ENCODE measurements at regions not wholly inside any gene's neighbourhood (a gene's known extent, or its start where the extent isn't known, plus 50 kb on each side); places are given as distances from the start of the nearest gene placed in this dataset.
"Not testable (repeated sequence)": the region's sequence is repeated elsewhere in the genome, so short reads cannot be mapped to it uniquely, and the experiment has no call there.

DNA sequence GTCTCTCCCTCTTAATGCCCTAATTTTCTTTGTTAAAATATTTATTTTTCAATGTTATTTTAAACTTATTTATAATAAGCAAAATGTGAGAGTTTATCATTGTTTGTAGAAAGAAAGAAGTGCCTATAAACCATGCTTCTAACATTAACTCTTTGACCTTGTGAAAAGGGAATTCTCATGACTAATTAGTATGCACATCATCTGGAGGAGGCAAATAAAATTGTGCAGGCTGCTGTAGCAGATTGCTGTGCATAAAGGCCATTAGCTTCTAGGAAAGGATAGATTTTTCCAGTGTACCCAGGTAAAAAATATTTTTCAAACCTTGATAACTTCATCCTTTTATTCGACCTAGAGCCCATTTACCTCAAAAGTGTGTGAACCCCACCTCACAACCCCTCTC lies 84.6 kb upstream of the GUCY1A1 start:
- no peak for DNase-seq
- POLR2A ChIA-PET, result no interaction called here
- Histone ChIP-seq H3K27ac (ENCODE audit: low read depth in 2 of 2, low read length in 1 of 2) (no peak overlapping the region), H3K9me2 (no peaks in the 10 kb centered on the region), H3F3A (replicated peaks; ENCODE audit: insufficient read depth) (no peaks in the 10 kb centered on the region), H4K20me1 (ENCODE audit: insufficient read depth) (no peaks in the 10 kb centered on the region), H3K9ac (no peak overlapping the region), H3K4me1 (ENCODE audit: control insufficient read depth in 1 of 2, insufficient read depth in 2 of 2, low read depth in 1 of 2, low read length in 1 of 2) (no peaks in the 10 kb centered on the region), H3K79me2 (ENCODE audit: insufficient read depth) (no peaks in the 10 kb centered on the region), H2AFZ (ENCODE audit: low read depth) (no peak overlapping the region), H3K27me3 (ENCODE audit: insufficient read depth) (no peaks in the 10 kb centered on the region), H3K4me2 (no peak overlapping the region), H3K36me3 (replicated peaks in 1 of 2; ENCODE audit: control insufficient read depth in 1 of 2, insufficient read depth in 2 of 2, low read length in 1 of 2) (no peaks in the 10 kb centered on the region), H3K4me3 (ENCODE audit: low read depth in 2 of 2, low read length in 1 of 2) (no peak overlapping the region), H3K9me3 (no peaks in the 10 kb centered on the region)
- TF ChIP-seq NFIC (IDR thresholded peaks at IDR 0.05; ENCODE audit: borderline replicate concordance) (no peak), TAF1 (IDR thresholded peaks at IDR 0.05; ENCODE audit: borderline replicate concordance, low read depth, low read length) (no peak), POLR2AphosphoS5 (IDR thresholded peaks at IDR 0.05; ENCODE audit: low read depth, low read length) (no peak), NRF1 (IDR thresholded peaks at IDR 0.05; ENCODE audit: low read depth, low read length) (no peak), SMC3 (IDR thresholded peaks at IDR 0.05; ENCODE audit: low read depth, low read length) (no peak), EZH2phosphoT487 (IDR thresholded peaks at IDR 0.05; ENCODE audit: borderline replicate concordance, low read depth) (no peak), MEF2A (IDR thresholded peaks at IDR 0.05; ENCODE audit: borderline replicate concordance, low read depth) (no peak)
- TF ChIP-seq, protein P1, sequence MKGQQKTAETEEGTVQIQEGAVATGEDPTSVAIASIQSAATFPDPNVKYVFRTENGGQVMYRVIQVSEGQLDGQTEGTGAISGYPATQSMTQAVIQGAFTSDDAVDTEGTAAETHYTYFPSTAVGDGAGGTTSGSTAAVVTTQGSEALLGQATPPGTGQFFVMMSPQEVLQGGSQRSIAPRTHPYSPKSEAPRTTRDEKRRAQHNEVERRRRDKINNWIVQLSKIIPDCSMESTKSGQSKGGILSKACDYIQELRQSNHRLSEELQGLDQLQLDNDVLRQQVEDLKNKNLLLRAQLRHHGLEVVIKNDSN (IDR thresholded peaks at IDR 0.05; ENCODE audit: borderline replicate concordance, low read depth), result no peak
- 31% methylated on average over 1 of the region's 1 CpG for WGBS (ENCODE audit: low lambda C conversion rate)
- CTCF ChIA-PET, result no interaction called here

DNA sequence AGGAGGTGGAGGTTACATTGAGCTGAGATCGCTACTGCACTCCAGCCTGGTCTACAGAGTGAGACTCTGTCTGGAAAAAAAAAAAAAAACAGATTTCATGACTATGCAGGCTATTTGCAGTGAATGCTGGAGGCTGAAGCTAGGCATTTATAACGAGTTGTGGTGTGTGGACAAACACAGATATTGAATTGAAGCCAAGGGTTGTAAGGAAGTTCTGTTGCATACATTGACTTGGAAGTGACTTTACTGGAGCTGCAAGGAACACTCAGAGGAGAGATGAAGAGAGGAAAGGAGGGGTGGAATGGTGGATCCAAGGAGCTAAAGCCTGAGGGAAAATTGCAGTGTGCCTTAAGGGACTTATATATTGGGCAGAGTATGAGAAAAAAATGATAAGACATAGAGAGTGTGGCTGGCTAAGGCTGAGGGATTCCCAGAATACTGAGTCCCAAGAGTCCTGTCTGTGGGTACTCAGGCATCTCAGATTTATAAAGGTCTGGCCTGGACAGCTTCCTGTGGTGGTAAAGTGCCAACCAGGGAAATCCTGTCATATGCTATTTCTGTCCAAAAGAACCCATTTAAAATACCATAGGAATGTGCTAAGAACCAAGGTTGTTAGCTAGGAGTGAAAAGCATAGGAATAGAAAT lies 87.8 kb upstream of the GUCY1A1 start:
- no peak overlapping the region for H3K4me2 ChIP-seq
- H3K27me3 ChIP-seq (ENCODE audit: insufficient read depth), result no peaks in the 10 kb centered on the region
- no peak for DNase-seq
- H3K9me3 ChIP-seq, result no peaks in the 10 kb centered on the region
- no peaks in the 10 kb centered on the region for H4K20me1 ChIP-seq (ENCODE audit: insufficient read depth)
- ChIA-PET POLR2A (no interaction called here), CTCF (no interaction called here)
- no peak overlapping the region for H3K9ac ChIP-seq
- no peak overlapping the region for H2AFZ ChIP-seq (ENCODE audit: low read depth)
- H3K36me3 ChIP-seq (replicated peaks in 1 of 2; ENCODE audit: control insufficient read depth in 1 of 2, insufficient read depth in 2 of 2, low read length in 1 of 2), result no peaks in the 10 kb centered on the region
- H3K4me1 ChIP-seq (ENCODE audit: control insufficient read depth in 1 of 2, insufficient read depth in 2 of 2, low read depth in 1 of 2, low read length in 1 of 2), result no peaks in the 10 kb centered on the region
- no peak for TF ChIP-seq EP300 (IDR thresholded peaks at IDR 0.05; ENCODE audit: borderline replicate concordance in 1 of 2, low read depth in 1 of 2, low read length in 1 of 2)
- TF ChIP-seq MEF2A (IDR thresholded peaks at IDR 0.05; ENCODE audit: borderline replicate concordance, low read depth), result peak; percentile 31; the same call in 1 of the 2 replicates
- H3K79me2 ChIP-seq (ENCODE audit: insufficient read depth), result no peaks in the 10 kb centered on the region
- no peak overlapping the region for H3K27ac ChIP-seq (ENCODE audit: low read depth in 2 of 2, low read length in 1 of 2)
- H3F3A ChIP-seq (replicated peaks; ENCODE audit: insufficient read depth), result no peaks in the 10 kb centered on the region
- H3K9me2 ChIP-seq, result no peaks in the 10 kb centered on the region
- no peak overlapping the region for H3K4me3 ChIP-seq (ENCODE audit: low read depth in 2 of 2, low read length in 1 of 2)
- 45% methylated on average over 2 of the region's 2 CpGs for WGBS (ENCODE audit: low lambda C conversion rate)

DNA sequence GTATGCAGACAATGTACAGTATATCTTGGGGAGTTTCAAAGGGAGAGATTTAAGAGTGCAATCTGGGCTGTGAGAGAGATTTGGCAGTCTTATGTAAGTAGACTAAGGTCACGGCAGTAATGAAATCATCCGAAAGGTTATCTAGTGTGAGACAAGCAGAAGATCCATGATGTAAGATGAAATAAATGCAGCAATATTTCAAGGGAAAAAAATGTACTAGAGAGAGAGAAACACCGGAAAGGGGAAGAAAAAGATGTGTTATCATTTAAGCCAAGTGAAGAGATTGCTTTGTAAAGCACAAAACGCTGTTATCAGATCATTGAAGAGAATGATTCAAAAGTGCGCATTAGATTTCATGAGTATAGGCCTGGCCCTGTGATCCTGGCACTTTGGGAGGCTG lies 88.4 kb upstream of the GUCY1A1 start:
- Histone ChIP-seq H3K79me2 (ENCODE audit: insufficient read depth) (no peaks in the 10 kb centered on the region), H3K27me3 (ENCODE audit: insufficient read depth) (no peaks in the 10 kb centered on the region), H3K4me3 (ENCODE audit: low read depth in 2 of 2, low read length in 1 of 2) (no peak overlapping the region), H3K4me1 (ENCODE audit: control insufficient read depth in 1 of 2, insufficient read depth in 2 of 2, low read depth in 1 of 2, low read length in 1 of 2) (no peaks in the 10 kb centered on the region), H3F3A (replicated peaks; ENCODE audit: insufficient read depth) (no peaks in the 10 kb centered on the region), H3K36me3 (replicated peaks in 1 of 2; ENCODE audit: control insufficient read depth in 1 of 2, insufficient read depth in 2 of 2, low read length in 1 of 2) (no peaks in the 10 kb centered on the region), H3K4me2 (no peak overlapping the region), H3K9me2 (no peaks in the 10 kb centered on the region), H3K9ac (no peak overlapping the region), H3K27ac (ENCODE audit: low read depth in 2 of 2, low read length in 1 of 2) (no peak overlapping the region), H2AFZ (ENCODE audit: low read depth) (no peak overlapping the region), H3K9me3 (no peaks in the 10 kb centered on the region), H4K20me1 (ENCODE audit: insufficient read depth) (no peaks in the 10 kb centered on the region)
- POLR2A ChIA-PET, result no interaction called here
- DNase-seq, result no peak
- no peak for TF ChIP-seq FOXJ3 (CRISPR knock-in tag; IDR thresholded peaks at IDR 0.05)
- TF ChIP-seq CHD2 (IDR thresholded peaks at IDR 0.05; ENCODE audit: low read length, partially characterized antibody), result no peak
- no peak for TF ChIP-seq NRF1 (IDR thresholded peaks at IDR 0.05; ENCODE audit: low read depth, low read length)
- no peak for TF ChIP-seq EP300 (IDR thresholded peaks at IDR 0.05; ENCODE audit: borderline replicate concordance in 1 of 2, low read depth in 1 of 2, low read length in 1 of 2)
- TF ChIP-seq TCF12 (IDR thresholded peaks at IDR 0.05), result no peak
- CTCF ChIA-PET, result no interaction called here
- 55% methylated on average over 5 of the region's 5 CpGs for WGBS (ENCODE audit: low lambda C conversion rate)

DNA sequence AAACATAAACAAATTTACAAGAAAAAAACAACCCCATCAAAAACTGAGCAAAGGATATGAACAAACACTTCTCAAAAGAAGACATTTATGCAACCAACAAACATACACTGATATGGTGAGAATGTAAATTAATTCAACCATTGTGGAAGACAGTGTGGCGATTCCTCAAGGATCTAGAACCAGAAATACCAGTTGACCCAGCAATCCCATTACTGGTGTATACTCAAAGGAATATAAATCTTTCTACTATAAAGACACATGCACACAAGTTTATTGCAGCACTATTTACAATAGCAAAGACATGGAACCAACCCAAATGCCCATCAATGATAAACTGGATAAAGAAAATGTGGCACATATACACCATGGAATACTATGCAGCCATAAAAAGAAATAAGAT lies 92.3 kb upstream of the GUCY1A1 start:
- H3F3A ChIP-seq (replicated peaks; ENCODE audit: insufficient read depth); H3K9me2 ChIP-seq; H4K20me1 ChIP-seq (ENCODE audit: insufficient read depth); DNase-seq; H3K27me3 ChIP-seq (ENCODE audit: insufficient read depth); H3K36me3 ChIP-seq (replicated peaks in 1 of 2; ENCODE audit: control insufficient read depth in 1 of 2, insufficient read depth in 2 of 2, low read length in 1 of 2); H3K27ac ChIP-seq (ENCODE audit: low read depth in 2 of 2, low read length in 1 of 2); CTCF ChIA-PET; H2AFZ ChIP-seq (ENCODE audit: low read depth); H3K79me2 ChIP-seq (ENCODE audit: insufficient read depth); H3K4me2 ChIP-seq; H3K9me3 ChIP-seq; H3K9ac ChIP-seq; H3K4me3 ChIP-seq (ENCODE audit: low read depth in 2 of 2, low read length in 1 of 2); POLR2A ChIA-PET: not testable (repeated sequence)
- 35% methylated on average over 1 of the region's 1 CpG for WGBS (ENCODE audit: low lambda C conversion rate)
- H3K4me1 ChIP-seq (ENCODE audit: control insufficient read depth in 1 of 2, insufficient read depth in 2 of 2, low read depth in 1 of 2, low read length in 1 of 2), result peaks cover 0 to 17% of the 10 kb centered on the region in 2 experiments; a peak in 2 of 4 replicates
